ENCODE measurements at regions not wholly inside any gene's neighbourhood (a gene's known extent, or its start where the extent isn't known, plus 50 kb on each side); places are given as distances from the start of the nearest gene placed in this dataset.

- no CpG with 5 or more reads among the region's 13 CpGs for WGBS (ENCODE audit: extremely low coverage, insufficient coverage, insufficient read length)
- no peak overlapping the region for H4K8ac ChIP-seq (ENCODE audit: low read depth, low read length)
- no peaks in the 10 kb centered on the region for H3K4me1 ChIP-seq (ENCODE audit: control insufficient read depth in 1 of 2, insufficient read depth in 2 of 2, low read length in 2 of 2)
Measured at GRCh38 chr5:168039039-168039438, 252.4 kb upstream of the WWC1 start.

DNA sequence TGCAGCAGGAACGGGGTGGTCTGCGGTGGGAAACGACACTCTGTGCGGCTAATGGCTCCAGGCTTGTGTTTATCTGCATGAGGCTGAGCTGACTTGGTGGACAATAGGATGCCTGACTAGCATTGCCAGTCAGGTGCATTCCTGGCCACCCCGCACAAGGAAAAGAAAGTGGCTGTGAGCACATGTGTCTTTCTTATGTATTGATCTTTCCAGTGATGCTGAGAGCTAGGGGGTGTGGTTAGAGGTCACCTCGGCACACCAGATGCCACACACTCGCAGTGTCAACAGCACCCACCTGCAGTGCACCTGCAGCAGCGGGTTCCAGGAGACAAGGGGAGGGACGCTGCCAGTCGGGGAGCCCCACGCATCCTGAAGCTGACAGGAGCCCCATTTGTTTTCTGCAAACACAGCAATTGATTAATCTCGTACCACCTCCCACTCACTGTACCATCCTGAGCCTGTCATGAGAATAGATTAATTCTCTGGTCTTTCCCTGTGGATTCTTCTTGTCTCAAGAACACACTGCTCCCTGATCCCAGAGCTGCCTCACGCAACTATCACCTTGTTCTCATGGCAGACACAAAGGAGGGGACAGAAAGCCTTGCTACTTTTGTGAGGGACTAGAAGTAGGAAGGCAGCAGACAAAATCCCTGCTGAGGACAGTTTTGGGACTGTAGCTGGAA, 251.7 kb upstream of the WWC1 start:
- Histone ChIP-seq H3K36me3 (ENCODE audit: control insufficient read depth in 1 of 2, insufficient read depth in 2 of 2, low read length in 2 of 2) (no peaks in the 10 kb centered on the region), H3K4ac (ENCODE audit: low read depth, low read length) (no peak overlapping the region), H3K9ac (ENCODE audit: low read length) (no peak overlapping the region), H3K4me1 (ENCODE audit: control insufficient read depth in 1 of 2, insufficient read depth in 2 of 2, low read length in 2 of 2) (no peaks in the 10 kb centered on the region), H3K23ac (ENCODE audit: low read length) (no peak overlapping the region), H2BK12ac (ENCODE audit: low read length) (no peak overlapping the region), H4K12ac (ENCODE audit: low read depth, low read length) (no peak overlapping the region), H2BK120ac (ENCODE audit: insufficient read depth, low read length, poor library complexity) (no peak overlapping the region), H3K9me3 (ENCODE audit: insufficient read depth, low read depth, low read length) (no peaks in the 10 kb centered on the region), H2AFZ (ENCODE audit: insufficient read depth, low read length, poor library complexity) (no peak overlapping the region), H3K27ac (ENCODE audit: low read depth, low read length) (no peak overlapping the region), H3K4me3 (ENCODE audit: low read depth, low read length) (no peak overlapping the region), H3K27me3 (ENCODE audit: insufficient read depth, low read length) (no peaks in the 10 kb centered on the region), H4K8ac (ENCODE audit: low read depth, low read length) (no peak overlapping the region), H3K14ac (ENCODE audit: low read length) (no peak overlapping the region), H3K4me2 (ENCODE audit: low read length) (no peak overlapping the region), H4K91ac (ENCODE audit: low read depth, low read length) (no peak overlapping the region), H3K79me1 (ENCODE audit: low read length) (no peaks in the 10 kb centered on the region), H2BK5ac (ENCODE audit: low read depth, low read length, poor library complexity) (no peak overlapping the region), H3K79me2 (ENCODE audit: control insufficient read depth, insufficient read depth, low read length, poor library complexity) (no peaks in the 10 kb centered on the region), H2AK5ac (ENCODE audit: low read length) (no peak overlapping the region), H3K18ac (ENCODE audit: low read length) (no peak overlapping the region)
- DNase-seq: no peak
- no CpG with 5 or more reads among the region's 13 CpGs for WGBS (ENCODE audit: extremely low coverage, insufficient coverage, insufficient read length)

More at GRCh38 chr5:168039039-168039438, 252.4 kb upstream of the WWC1 start:
- no peak overlapping the region for H3K14ac ChIP-seq (ENCODE audit: low read length)
- no peak overlapping the region for H2BK5ac ChIP-seq (ENCODE audit: low read depth, low read length, poor library complexity)
- H3K27ac ChIP-seq (ENCODE audit: low read depth, low read length): no peak overlapping the region
- no peak overlapping the region for H2AFZ ChIP-seq (ENCODE audit: insufficient read depth, low read length, poor library complexity)
- H3K4me3 ChIP-seq (ENCODE audit: low read depth, low read length): no peak overlapping the region
- H3K4me2 ChIP-seq (ENCODE audit: low read length): no peak overlapping the region
- H3K18ac ChIP-seq (ENCODE audit: low read length): no peak overlapping the region
- no peak overlapping the region for H3K23ac ChIP-seq (ENCODE audit: low read length)
- no peaks in the 10 kb centered on the region for H3K79me2 ChIP-seq (ENCODE audit: control insufficient read depth, insufficient read depth, low read length, poor library complexity)
- no peak overlapping the region for H2BK12ac ChIP-seq (ENCODE audit: low read length)
- no peak overlapping the region for H3K9ac ChIP-seq (ENCODE audit: low read length)
- H4K12ac ChIP-seq (ENCODE audit: low read depth, low read length): no peak overlapping the region
- no peak for DNase-seq
- no peaks in the 10 kb centered on the region for H3K27me3 ChIP-seq (ENCODE audit: insufficient read depth, low read length)
- H3K79me1 ChIP-seq (ENCODE audit: low read length): no peaks in the 10 kb centered on the region
- no peak overlapping the region for H2AK5ac ChIP-seq (ENCODE audit: low read length)
- no peak overlapping the region for H4K91ac ChIP-seq (ENCODE audit: low read depth, low read length)
- no peaks in the 10 kb centered on the region for H3K9me3 ChIP-seq (ENCODE audit: insufficient read depth, low read depth, low read length)
- H2BK120ac ChIP-seq (ENCODE audit: insufficient read depth, low read length, poor library complexity): no peak overlapping the region
- no peak overlapping the region for H3K4ac ChIP-seq (ENCODE audit: low read depth, low read length)
- H3K36me3 ChIP-seq (ENCODE audit: control insufficient read depth in 1 of 2, insufficient read depth in 2 of 2, low read length in 2 of 2): no peaks in the 10 kb centered on the region

- Histone ChIP-seq H3K79me1 (ENCODE audit: low read length) (no peaks in the 10 kb centered on the region), H3K36me3 (ENCODE audit: control insufficient read depth in 1 of 2, insufficient read depth in 2 of 2, low read length in 2 of 2) (no peaks in the 10 kb centered on the region), H3K4me1 (ENCODE audit: control insufficient read depth in 1 of 2, insufficient read depth in 2 of 2, low read length in 2 of 2) (peaks cover 2 to 7% of the 10 kb centered on the region in 2 experiments), H3K4ac (ENCODE audit: low read depth, low read length) (no peak overlapping the region), H3K23ac (ENCODE audit: low read length) (no peak overlapping the region), H2BK5ac (ENCODE audit: low read depth, low read length, poor library complexity) (no peak overlapping the region), H4K12ac (ENCODE audit: low read depth, low read length) (no peak overlapping the region), H3K18ac (ENCODE audit: low read length) (no peak overlapping the region), H3K27ac (ENCODE audit: low read depth, low read length) (no peak overlapping the region), H3K14ac (ENCODE audit: low read length) (no peak overlapping the region), H3K79me2 (ENCODE audit: control insufficient read depth, insufficient read depth, low read length, poor library complexity) (no peaks in the 10 kb centered on the region), H2AFZ (ENCODE audit: insufficient read depth, low read length, poor library complexity) (no peak overlapping the region), H2BK120ac (ENCODE audit: insufficient read depth, low read length, poor library complexity) (no peak overlapping the region), H4K91ac (ENCODE audit: low read depth, low read length) (no peak overlapping the region), H2AK5ac (ENCODE audit: low read length) (no peak overlapping the region), H3K9ac (ENCODE audit: low read length) (no peak overlapping the region), H3K4me2 (ENCODE audit: low read length) (no peak overlapping the region), H4K8ac (ENCODE audit: low read depth, low read length) (no peak overlapping the region), H3K4me3 (ENCODE audit: low read depth, low read length) (no peak overlapping the region), H2BK12ac (ENCODE audit: low read length) (no peak overlapping the region), H3K27me3 (ENCODE audit: insufficient read depth, low read length) (no peaks in the 10 kb centered on the region), H3K9me3 (ENCODE audit: insufficient read depth, low read depth, low read length) (no peaks in the 10 kb centered on the region)
- no CpG with 5 or more reads among the region's 2 CpGs for WGBS (ENCODE audit: extremely low coverage, insufficient coverage, insufficient read length)
- DNase-seq: no peak
Measured at GRCh38 chr5:168041583-168041982, 249.9 kb upstream of the WWC1 start.

DNA sequence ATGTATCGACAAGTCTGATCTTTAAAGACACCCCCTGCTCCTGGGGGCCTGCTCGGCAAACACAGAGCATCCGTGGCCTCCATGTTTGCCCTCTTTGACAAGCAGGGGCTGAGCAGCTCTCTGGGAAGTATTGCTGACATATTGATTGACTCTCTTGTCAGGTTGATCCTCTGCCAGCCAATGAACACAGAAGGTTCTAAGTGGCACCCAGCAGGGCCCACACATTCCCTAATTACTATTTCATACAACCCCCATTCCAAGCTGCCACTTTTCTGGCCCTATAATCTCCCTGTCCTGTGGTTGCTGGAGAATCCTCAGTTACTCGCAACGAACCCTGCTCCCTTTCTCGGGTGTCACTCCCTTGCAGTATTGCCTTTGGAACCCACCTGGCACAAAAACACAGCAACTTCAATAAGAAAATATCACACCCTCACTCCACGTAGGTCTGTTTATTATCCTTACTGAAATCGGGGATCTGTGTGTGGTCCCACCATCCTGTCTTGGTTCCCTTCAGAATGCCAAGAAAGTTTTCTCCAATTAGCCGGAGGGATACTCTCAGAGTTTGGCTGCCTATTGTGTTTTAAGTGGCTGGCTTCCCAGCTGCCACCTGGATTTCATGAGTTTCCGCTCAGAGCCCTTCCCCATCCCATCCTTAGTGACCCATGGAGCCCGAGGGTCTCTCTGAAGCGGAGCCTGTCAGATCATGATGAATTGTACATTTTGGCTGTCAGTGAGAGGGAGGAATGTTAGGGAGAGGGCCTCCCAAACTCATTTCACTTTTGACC, 249.0 kb upstream of the WWC1 start:
- DNase-seq: no peak
- H2BK5ac ChIP-seq (ENCODE audit: low read depth, low read length, poor library complexity): no peak overlapping the region
- no peak overlapping the region for H2AK5ac ChIP-seq (ENCODE audit: low read length)
- no peak overlapping the region for H3K27ac ChIP-seq (ENCODE audit: low read depth, low read length)
- no peak overlapping the region for H4K8ac ChIP-seq (ENCODE audit: low read depth, low read length)
- H3K4me2 ChIP-seq (ENCODE audit: low read length): no peak overlapping the region
- H3K9ac ChIP-seq (ENCODE audit: low read length): no peak overlapping the region
- H3K27me3 ChIP-seq (ENCODE audit: insufficient read depth, low read length): no peaks in the 10 kb centered on the region
- no peaks in the 10 kb centered on the region for H3K9me3 ChIP-seq (ENCODE audit: insufficient read depth, low read depth, low read length)
- no peak overlapping the region for H2AFZ ChIP-seq (ENCODE audit: insufficient read depth, low read length, poor library complexity)
- H3K14ac ChIP-seq (ENCODE audit: low read length): no peak overlapping the region
- H4K91ac ChIP-seq (ENCODE audit: low read depth, low read length): no peak overlapping the region
- no peak overlapping the region for H2BK120ac ChIP-seq (ENCODE audit: insufficient read depth, low read length, poor library complexity)
- no peaks in the 10 kb centered on the region for H3K79me1 ChIP-seq (ENCODE audit: low read length)
- H3K18ac ChIP-seq (ENCODE audit: low read length): no peak overlapping the region
- no peak overlapping the region for H3K23ac ChIP-seq (ENCODE audit: low read length)
- no peak overlapping the region for H2BK12ac ChIP-seq (ENCODE audit: low read length)
- H3K79me2 ChIP-seq (ENCODE audit: control insufficient read depth, insufficient read depth, low read length, poor library complexity): no peaks in the 10 kb centered on the region
- H4K12ac ChIP-seq (ENCODE audit: low read depth, low read length): no peak overlapping the region
- no peaks in the 10 kb centered on the region for H3K36me3 ChIP-seq (ENCODE audit: control insufficient read depth in 1 of 2, insufficient read depth in 2 of 2, low read length in 2 of 2)
- no peak overlapping the region for H3K4me3 ChIP-seq (ENCODE audit: low read depth, low read length)
- H3K4ac ChIP-seq (ENCODE audit: low read depth, low read length): no peak overlapping the region
- peaks cover 6 to 13% of the 10 kb centered on the region in 2 experiments for H3K4me1 ChIP-seq (ENCODE audit: control insufficient read depth in 1 of 2, insufficient read depth in 2 of 2, low read length in 2 of 2)
- no CpG with 5 or more reads among the region's 12 CpGs for WGBS (ENCODE audit: extremely low coverage, insufficient coverage, insufficient read length)

All from trophoblast cell (in vitro differentiated cells and primary cell).